ENCODE measurements at regions not wholly inside any gene's neighbourhood (a gene's known extent, or its start where the extent isn't known, plus 50 kb on each side); places are given as distances from the start of the nearest gene placed in this dataset.
"Not testable (repeated sequence)": the region's sequence is repeated elsewhere in the genome, so short reads cannot be mapped to it uniquely, and the experiment has no call there.

DNA sequence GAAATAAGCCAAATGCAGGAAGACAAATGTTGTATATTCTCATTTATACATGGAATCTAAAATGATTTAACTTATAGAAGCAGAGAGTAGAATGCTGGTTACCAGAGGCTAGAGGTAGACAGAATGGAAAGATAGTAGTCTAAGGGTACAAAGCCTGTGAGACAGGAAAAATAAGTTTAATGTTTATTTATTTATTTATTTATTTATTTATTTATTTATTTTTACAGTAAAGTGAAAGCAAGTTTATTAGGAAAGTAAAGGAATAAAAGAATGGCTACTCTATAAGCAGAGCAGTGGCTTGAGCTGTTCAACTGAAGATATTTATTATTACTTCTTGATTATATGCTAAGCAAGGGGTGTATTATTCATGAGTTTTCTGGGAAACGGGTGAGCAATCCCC is 203.2 kb downstream of the LAS1L start:
- Histone ChIP-seq H3K4me3 (ENCODE audit: severe bottlenecking) (no peak overlapping the region), H3K9me3 (ENCODE audit: severe bottlenecking) (no peaks in the 10 kb centered on the region), H3K4me1 (ENCODE audit: insufficient read depth, poor library complexity, severe bottlenecking) (no peaks in the 10 kb centered on the region), H3K36me3 (ENCODE audit: low read depth) (no peaks in the 10 kb centered on the region), H3K27me3 (ENCODE audit: insufficient read depth, poor library complexity, severe bottlenecking) (no peaks in the 10 kb centered on the region), H3K27ac (ENCODE audit: poor library complexity, severe bottlenecking) (no peak overlapping the region)
- DNase-seq (ENCODE audit: low spot score) (no peak), ATAC-seq (ENCODE audit: low read depth) (no peak)
- no peak for TF ChIP-seq CTCF (IDR thresholded peaks at IDR 0.05; ENCODE audit: poor library complexity, severe bottlenecking)

DNA sequence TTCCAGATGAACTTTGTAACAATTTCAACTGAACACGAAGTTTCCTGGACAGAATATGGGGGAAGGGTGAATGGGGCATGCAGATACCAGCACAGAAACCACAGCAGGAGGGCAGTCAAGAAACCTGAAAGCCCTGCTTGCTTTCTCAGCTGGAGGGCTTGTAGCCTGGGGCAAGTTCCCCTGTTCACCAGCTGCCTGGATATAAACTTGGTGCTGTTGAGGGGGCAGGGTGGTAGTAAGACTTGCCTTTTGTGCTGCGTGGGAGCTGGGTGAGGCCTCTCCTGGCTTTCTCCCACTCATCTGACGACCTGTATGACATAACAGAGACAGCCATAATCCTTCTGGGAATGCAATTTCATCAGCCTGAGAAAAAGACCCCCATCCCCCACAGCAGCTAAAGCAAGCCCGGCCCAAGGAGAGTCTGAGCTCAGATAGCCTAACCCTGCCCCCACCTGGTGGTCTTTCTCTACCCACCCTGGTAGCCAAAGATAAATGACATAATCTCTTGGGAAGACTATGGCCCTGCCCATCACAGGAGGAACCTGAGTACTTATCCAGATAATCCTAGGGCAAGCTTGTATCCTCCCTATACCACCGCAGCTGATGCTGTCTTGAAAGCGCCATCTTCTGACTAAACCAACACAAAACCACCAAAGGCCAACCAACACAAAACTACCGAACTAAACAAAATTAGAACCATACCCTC is 234.3 kb downstream of the LAS1L start:
- Histone ChIP-seq H3K4me1 (ENCODE audit: insufficient read depth, poor library complexity, severe bottlenecking) (no peaks in the 10 kb centered on the region), H3K36me3 (ENCODE audit: low read depth) (no peaks in the 10 kb centered on the region), H3K4me3 (ENCODE audit: severe bottlenecking) (no peak overlapping the region), H3K27ac (ENCODE audit: poor library complexity, severe bottlenecking) (no peak overlapping the region), H3K9me3 (ENCODE audit: severe bottlenecking) (no peaks in the 10 kb centered on the region), H3K27me3 (ENCODE audit: insufficient read depth, poor library complexity, severe bottlenecking) (no peaks in the 10 kb centered on the region)
- DNase-seq (ENCODE audit: low spot score) = no peak
- no peak for TF ChIP-seq CTCF (IDR thresholded peaks at IDR 0.05; ENCODE audit: poor library complexity, severe bottlenecking)
- ATAC-seq (ENCODE audit: low read depth) = no peak

- H3K9me3 ChIP-seq (ENCODE audit: severe bottlenecking); H3K27me3 ChIP-seq (ENCODE audit: insufficient read depth, poor library complexity, severe bottlenecking); DNase-seq (ENCODE audit: low spot score); H3K4me1 ChIP-seq (ENCODE audit: insufficient read depth, poor library complexity, severe bottlenecking); H3K27ac ChIP-seq (ENCODE audit: poor library complexity, severe bottlenecking); H3K4me3 ChIP-seq (ENCODE audit: severe bottlenecking); ATAC-seq (ENCODE audit: low read depth); H3K36me3 ChIP-seq (ENCODE audit: low read depth): not testable (repeated sequence)
These were observed 251.7 kb downstream of the LAS1L start for GRCh38 chrX:65282905-65283304.

DNA sequence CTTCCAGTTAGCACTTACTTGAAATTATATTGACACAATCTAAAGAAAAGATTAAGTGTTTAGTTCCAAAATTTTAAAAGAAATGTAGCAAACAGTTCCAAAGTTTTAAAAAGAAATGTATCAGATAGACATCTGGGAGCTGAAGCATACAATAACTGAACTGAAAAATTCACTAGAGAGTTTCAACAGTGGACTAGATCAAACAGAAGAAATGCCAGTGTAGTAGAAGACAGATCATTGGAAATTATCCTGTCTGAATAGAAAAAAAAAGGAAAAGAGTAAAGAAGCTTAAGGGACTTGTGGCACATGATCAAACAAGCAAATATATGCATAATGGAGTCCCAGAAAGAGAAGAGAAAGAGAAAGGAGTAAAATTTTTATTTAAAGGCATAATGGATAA is 261.4 kb downstream of the LAS1L start:
- DNase-seq (ENCODE audit: low spot score) (no peak), ATAC-seq (ENCODE audit: low read depth) (no peak)
- no peaks in the 10 kb centered on the region for H3K9me3 ChIP-seq (ENCODE audit: severe bottlenecking)
- H3K36me3 ChIP-seq (ENCODE audit: low read depth) = no peaks in the 10 kb centered on the region
- no peaks in the 10 kb centered on the region for H3K27me3 ChIP-seq (ENCODE audit: insufficient read depth, poor library complexity, severe bottlenecking)
- H3K4me1 ChIP-seq (ENCODE audit: insufficient read depth, poor library complexity, severe bottlenecking) = no peaks in the 10 kb centered on the region
- no peak overlapping the region for H3K27ac ChIP-seq (ENCODE audit: poor library complexity, severe bottlenecking)
- no peak for TF ChIP-seq CTCF (IDR thresholded peaks at IDR 0.05; ENCODE audit: poor library complexity, severe bottlenecking)
- H3K4me3 ChIP-seq (ENCODE audit: severe bottlenecking) = no peak overlapping the region

DNA sequence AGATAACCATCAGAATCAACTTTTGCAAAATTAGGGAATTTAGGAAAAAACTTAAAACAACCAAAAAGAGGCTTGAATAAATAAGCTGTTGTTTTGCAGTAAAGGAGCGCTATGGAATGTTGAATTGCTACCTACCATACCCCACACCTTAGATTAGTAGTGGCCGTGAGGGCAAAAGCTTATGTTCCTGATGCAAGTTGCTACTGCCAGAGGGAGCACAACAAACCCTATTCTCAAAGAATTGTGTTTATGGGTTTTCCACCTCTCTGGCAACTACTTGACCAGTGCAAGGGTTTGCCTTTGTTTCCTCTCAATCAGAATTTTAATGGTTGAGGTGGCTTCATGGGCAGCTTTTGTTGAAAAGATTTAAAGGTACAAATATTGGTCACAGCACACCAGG is 268.1 kb downstream of the LAS1L start:
- no peak for ATAC-seq (ENCODE audit: low read depth)
- no peak for TF ChIP-seq CTCF (IDR thresholded peaks at IDR 0.05; ENCODE audit: poor library complexity, severe bottlenecking)

More for the DNA sequence above, 268.1 kb downstream of the LAS1L start:
- Histone ChIP-seq H3K27ac (ENCODE audit: poor library complexity, severe bottlenecking) (no peak overlapping the region), H3K9me3 (ENCODE audit: severe bottlenecking) (no peaks in the 10 kb centered on the region), H3K4me1 (ENCODE audit: insufficient read depth, poor library complexity, severe bottlenecking) (no peaks in the 10 kb centered on the region), H3K27me3 (ENCODE audit: insufficient read depth, poor library complexity, severe bottlenecking) (no peaks in the 10 kb centered on the region), H3K36me3 (ENCODE audit: low read depth) (no peaks in the 10 kb centered on the region), H3K4me3 (ENCODE audit: severe bottlenecking) (no peak overlapping the region)
- DNase-seq (ENCODE audit: low spot score) = no peak
